Astrocyte of the spinal cord (primary cell): ENCODE measurements at regions not wholly inside any gene's neighbourhood (a gene's known extent, or its start where the extent isn't known, plus 50 kb on each side); places are given as distances from the start of the nearest gene placed in this dataset.
"Not testable (repeated sequence)": the region's sequence is repeated elsewhere in the genome, so short reads cannot be mapped to it uniquely, and the experiment has no call there.

ENCODE experiments used
- DNase-seq: peaks from one replicate; pipeline ENCODE4 v3.0.0; 2011; ENCODE audit warnings: low read depth, low spot score
- H3K4me3 ChIP-seq: 2 replicates; pipeline ENCODE4 v1.5.1; 2011; ENCODE audit warnings: low read depth, mild to moderate bottlenecking, low read length, moderate library complexity
- CTCF ChIP-seq: IDR thresholded peaks from 2 replicates; pipeline ENCODE4 v1.5.1; 2012; ENCODE audit warnings: low read depth, mild to moderate bottlenecking, low read length, inconsistent platforms
- in situ Hi-C: cut with HindIII; loops from 2 replicates; pipeline ENCODE4 v1.10.0; 2017; ENCODE audit warnings: low sequenced_read_pairs

- no peak overlapping the region for H3K4me3 ChIP-seq
- in situ Hi-C loops, result no loop called here
- DNase-seq, result no peak
- no peak for TF ChIP-seq CTCF
Measured at GRCh38 chr6:103326760-103327757, 1532.7 kb downstream of the HACE1 start.

GRCh38 chr6:103313432-103313831 is 1546.3 kb downstream of the HACE1 start:
- H3K4me3 ChIP-seq, result no peak overlapping the region
- TF ChIP-seq CTCF, result no peak
- in situ Hi-C loops, result no loop called here
- DNase-seq, result no peak

GRCh38 chr6:103294376-103294775 is 1565.3 kb downstream of the HACE1 start:
- H3K4me3 ChIP-seq, DNase-seq, in situ Hi-C loops: not testable (repeated sequence)

DNA sequence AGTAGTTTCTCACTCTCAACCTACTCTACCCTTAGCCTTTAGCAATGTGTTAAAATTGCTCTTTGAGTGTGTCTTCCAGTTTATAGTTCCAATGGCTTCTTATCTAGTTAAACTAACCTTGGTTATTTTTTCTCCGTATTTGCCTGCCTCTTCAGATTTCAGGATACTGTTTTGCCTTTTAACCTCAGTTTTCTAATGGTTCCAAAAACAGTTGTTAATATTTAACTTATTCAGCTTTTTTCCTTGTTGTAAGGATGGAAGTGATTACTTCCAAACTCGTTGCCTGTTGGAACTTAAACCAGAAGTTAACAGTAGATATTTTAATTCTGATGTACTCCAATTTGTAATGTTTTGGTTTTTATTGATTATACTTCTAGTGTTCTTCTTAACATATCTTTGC is 1574.9 kb downstream of the HACE1 start:
- in situ Hi-C loops, result no loop called here
- H3K4me3 ChIP-seq, result no peak overlapping the region
- DNase-seq, result no peak
- TF ChIP-seq CTCF, result no peak

DNA sequence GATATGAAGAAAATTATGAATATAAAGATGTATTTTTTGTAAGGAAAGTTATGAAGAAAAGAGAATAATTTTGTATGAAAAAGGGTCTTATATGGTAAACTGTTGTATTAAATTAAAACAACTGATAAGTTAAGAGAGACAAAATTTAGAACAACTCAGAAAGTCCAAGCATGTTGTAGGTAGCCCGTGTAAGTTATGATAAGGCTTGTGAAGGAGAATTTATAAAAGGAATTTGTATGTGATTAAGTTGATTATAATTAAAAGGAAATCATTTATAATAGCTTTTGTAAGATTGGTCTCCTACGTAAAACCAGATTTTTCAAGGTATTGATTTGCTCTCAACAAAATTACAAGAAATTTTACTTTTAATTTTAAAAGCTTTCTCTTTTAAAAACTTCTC is 1579.3 kb downstream of the HACE1 start:
- in situ Hi-C loops, result no loop called here
- DNase-seq, result no peak
- TF ChIP-seq CTCF, result no peak
- H3K4me3 ChIP-seq, result no peak overlapping the region

DNA sequence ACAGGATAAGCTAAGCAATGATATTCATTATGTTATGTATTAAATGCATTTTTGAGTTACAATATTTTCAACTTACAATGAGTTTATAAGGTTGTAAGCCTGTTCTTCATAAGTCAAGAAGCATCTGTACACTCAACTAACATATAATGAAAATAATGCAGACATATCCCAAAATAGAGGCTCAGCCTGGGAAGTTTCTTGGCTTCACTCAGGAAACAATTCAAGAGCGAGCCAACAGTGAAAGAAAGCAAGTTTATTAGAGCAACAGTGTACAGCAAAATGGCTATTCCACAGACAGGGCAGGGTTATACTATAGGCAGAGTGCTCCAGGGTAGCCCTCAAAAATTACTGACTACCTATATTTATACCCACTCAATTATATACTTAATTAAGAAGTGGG is 1581.8 kb downstream of the HACE1 start:
- in situ Hi-C loops, result no loop called here
- no peak overlapping the region for H3K4me3 ChIP-seq
- DNase-seq, result no peak
- TF ChIP-seq CTCF, result no peak

DNA sequence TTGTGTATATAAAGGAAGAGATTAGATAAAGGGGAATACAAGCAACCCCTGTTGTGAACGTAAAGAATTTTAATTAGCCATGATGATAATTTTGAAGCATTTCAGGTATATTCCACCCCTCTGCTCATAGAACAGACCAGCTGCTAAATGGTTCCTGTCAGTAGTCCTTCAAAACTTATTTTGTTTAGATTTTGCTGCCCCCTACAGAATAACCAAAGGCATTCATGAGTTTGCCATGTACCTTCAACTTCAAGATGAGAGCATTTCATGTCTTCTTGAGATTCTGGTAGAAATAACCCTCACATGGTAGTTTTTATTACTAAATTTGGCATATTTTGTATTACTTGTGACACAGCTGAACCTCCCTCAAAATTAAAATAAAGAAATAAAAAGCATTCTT is 1586.7 kb downstream of the HACE1 start:
- in situ Hi-C loops, result no loop called here
- no peak for DNase-seq
- no peak overlapping the region for H3K4me3 ChIP-seq
- peak; percentile 15 for TF ChIP-seq CTCF
